LNCaP clone FGC (cell line): ENCODE measurements at regions not wholly inside any gene's neighbourhood (a gene's known extent, or its start where the extent isn't known, plus 50 kb on each side); places are given as distances from the start of the nearest gene placed in this dataset.

ENCODE experiments used
- DNase-seq: peaks from one replicate; pipeline ENCODE4 v3.0.0-alpha.2; 2011; ENCODE audit warnings: low read depth
- H3K4me3 ChIP-seq: 2 replicates; pipeline ENCODE4 v1.5.1; 2011; ENCODE audit warnings: mild to moderate bottlenecking, low read depth, low read length, control low read depth
- CTCF ChIP-seq: IDR thresholded peaks from 2 replicates; pipeline ENCODE4 v1.5.1; 2012; ENCODE audit warnings: mild to moderate bottlenecking; ENCODE audit not compliant: control insufficient read depth, insufficient read depth; ENCODE audit errors: extremely low read depth

- no peak for TF ChIP-seq CTCF
- no peak for DNase-seq
- H3K4me3 ChIP-seq, result no peak overlapping the region
Measured at GRCh38 chr12:98344046-98344930, 171.1 kb upstream of the TMPO start.

- DNase-seq, result no peak
- TF ChIP-seq CTCF, result no peak
- no peak overlapping the region for H3K4me3 ChIP-seq
Measured at GRCh38 chr12:98345308-98345876, 170.0 kb upstream of the TMPO start.

GRCh38 chr12:98351089-98351488 is 164.3 kb upstream of the TMPO start:
- DNase-seq, result no peak
- TF ChIP-seq CTCF, result no peak
- H3K4me3 ChIP-seq, result no peak overlapping the region

- no peak for DNase-seq
- no peak overlapping the region for H3K4me3 ChIP-seq
- TF ChIP-seq CTCF, result no peak
Measured at GRCh38 chr12:98351784-98352183, 163.6 kb upstream of the TMPO start.

GRCh38 chr12:98352218-98352811 is 163.1 kb upstream of the TMPO start:
- TF ChIP-seq CTCF, result no peak
- H3K4me3 ChIP-seq, result no peak overlapping the region
- no peak for DNase-seq

- no peak overlapping the region for H3K4me3 ChIP-seq
- DNase-seq, result no peak
- no peak for TF ChIP-seq CTCF
Measured at GRCh38 chr12:98352835-98353234, 162.6 kb upstream of the TMPO start.
